Right lobe of liver (tissue), 6 donors: ENCODE measurements at regions not wholly inside any gene's neighbourhood (a gene's known extent, or its start where the extent isn't known, plus 50 kb on each side); places are given as distances from the start of the nearest gene placed in this dataset.

Experiments
- ATAC-seq, 4 donors: fragments of 200-7000 bp; cut with Tn5 transposase; one replicate each; pipeline ENCODE4 v1.9.1; 2020; ENCODE audit warnings: mild to moderate bottlenecking in 4 of 4, moderate library complexity in 4 of 4
- DNase-seq, 3 donors: peaks; one replicate each; pipeline ENCODE4 v3.0.0-alpha.2; 2020
- H3K27ac ChIP-seq, 3 donors: fragments of 200-600 bp; one replicate each; pipeline ENCODE4 v1.8.0; 2022
- H3K27me3 ChIP-seq, 2 donors: fragments of 200-600 bp; one replicate each; pipeline ENCODE4 v1.8.0; 2022
- H3K36me3 ChIP-seq, 4 donors: fragments of 200-600 bp; sonication (generic) in 1 of 4; one replicate each; pipeline versions ENCODE4 v1.5.1 to v1.8.0; 2017 to 2022; ENCODE audit warnings: control low read depth in 1 of 4
- H3K4me1 ChIP-seq, 4 donors: fragments of 200-600 bp; sonication (generic) in 1 of 4; one replicate each; pipeline versions ENCODE4 v1.5.1 to v1.8.0; 2017 to 2022; ENCODE audit warnings: control low read depth in 1 of 4
- H3K4me3 ChIP-seq, 3 donors: fragments of 200-600 bp; one replicate each; pipeline ENCODE4 v1.8.0; 2022
- H3K9me3 ChIP-seq, 4 donors: fragments of 200-600 bp; sonication (generic) in 1 of 4; one replicate each; pipeline versions ENCODE4 v1.5.1 to v1.8.0; 2017 to 2022; ENCODE audit warnings: control low read depth in 1 of 4
- CTCF ChIP-seq, 4 donors: fragments of 200-600 bp in 3 of 4; fragments of 450-650 bp in 1 of 4; IDR thresholded peaks; one replicate each; pipeline versions ENCODE4 v1.5.1 to v1.8.0; 2016 to 2022; ENCODE audit warnings: antibody characterized with exemption in 4 of 4, mild to moderate bottlenecking in 2 of 4
- POLR2A ChIP-seq: fragments of 450-650 bp; IDR thresholded peaks from one replicate; pipeline ENCODE4 v1.6.1; 2017; ENCODE audit warnings: antibody characterized with exemption, mild to moderate bottlenecking
- WGBS: methylation state at CpG from one replicate; pipeline ENCODE4 v1.1.6; 2018; ENCODE audit warnings: low coverage, low lambda C conversion rate; ENCODE audit not compliant: insufficient coverage; ENCODE audit errors: missing lambda C conversion rate; 5-methylcytosine and 5-hydroxymethylcytosine counted together
- intact Hi-C, 2 donors: fragments of 100-400 bp; cut with DNase I; formaldehyde crosslinking; loops; one replicate each; pipeline versions ENCODE4 v1.11.2 to v1.14.1; 2022
- donor health status: DM: no; HTN: yes; CAD: no.
- donor health status: DM: no; HTN: no; CAD: no.
- donor health status: DM: no; HTN: no; CAD: no.
- donor health status: DM: no; HTN: yes; CAD: no.
- donor health status: DM: no; HTN: yes; CAD: no.

- WGBS = 83% methylated on average over 6 of the region's 23 CpGs
- DNase-seq = no peak
- no peak for ATAC-seq
- Histone ChIP-seq H3K9me3 (no peaks in the 10 kb centered on the region), H3K4me3 (no peak overlapping the region), H3K27me3 (no peaks in the 10 kb centered on the region), H3K4me1 (no peaks in the 10 kb centered on the region), H3K27ac (no peak overlapping the region), H3K36me3 (no peaks in the 10 kb centered on the region)
- intact Hi-C loops = no loop called here
- TF ChIP-seq CTCF (IDR thresholded peaks at IDR 0.05) (no peak), POLR2A (no peak)
Measured at GRCh38 chr12:131525795-131526508, 184.9 kb upstream of the SFSWAP start.

GRCh38 chr12:131527092-131527491 lies 183.8 kb upstream of the SFSWAP start:
- intact Hi-C loops = no loop called here
- H3K4me3 ChIP-seq = no peak overlapping the region
- TF ChIP-seq CTCF (IDR thresholded peaks at IDR 0.05) (no peak), POLR2A (no peak)
- H3K9me3 ChIP-seq = no peaks in the 10 kb centered on the region
- no peak overlapping the region for H3K27ac ChIP-seq
- 54% methylated on average over 7 of the region's 11 CpGs for WGBS
- ATAC-seq (no peak), DNase-seq (no peak)
- H3K27me3 ChIP-seq = no peaks in the 10 kb centered on the region
- H3K36me3 ChIP-seq = no peaks in the 10 kb centered on the region
- no peaks in the 10 kb centered on the region for H3K4me1 ChIP-seq

- Histone ChIP-seq H3K27me3 (no peaks in the 10 kb centered on the region), H3K4me1 (no peaks in the 10 kb centered on the region), H3K27ac (no peak overlapping the region), H3K4me3 (no peak overlapping the region), H3K9me3 (no peaks in the 10 kb centered on the region), H3K36me3 (no peaks in the 10 kb centered on the region)
- DNase-seq = no peak
- ATAC-seq = no peak
- no peak for TF ChIP-seq CTCF (IDR thresholded peaks at IDR 0.05)
- no peak for TF ChIP-seq POLR2A
- intact Hi-C loops = no loop called here
- WGBS = 46% methylated on average over 4 of the region's 9 CpGs
Measured at GRCh38 chr12:131527736-131528135, 183.2 kb upstream of the SFSWAP start.

- ATAC-seq = no peak
- 46% methylated on average over 8 of the region's 11 CpGs for WGBS
- intact Hi-C loops = no loop called here
Measured at GRCh38 chr12:131528144-131528543, 182.7 kb upstream of the SFSWAP start.

More at GRCh38 chr12:131528144-131528543, 182.7 kb upstream of the SFSWAP start:
- Histone ChIP-seq H3K9me3 (no peaks in the 10 kb centered on the region), H3K27me3 (no peaks in the 10 kb centered on the region), H3K36me3 (no peaks in the 10 kb centered on the region), H3K27ac (no peak overlapping the region), H3K4me3 (no peak overlapping the region), H3K4me1 (no peaks in the 10 kb centered on the region)
- DNase-seq = no peak
- TF ChIP-seq CTCF (IDR thresholded peaks at IDR 0.05) = no peak
- TF ChIP-seq POLR2A = no peak
